T-cell (primary cell): ENCODE measurements at regions not wholly inside any gene's neighbourhood (a gene's known extent, or its start where the extent isn't known, plus 50 kb on each side); places are given as distances from the start of the nearest gene placed in this dataset.
"Not testable (repeated sequence)": the region's sequence is repeated elsewhere in the genome, so short reads cannot be mapped to it uniquely, and the experiment has no call there.

Experiments used
- ATAC-seq, 4 experiments: fragments of 200-7000 bp in 3 of 4; fragments of 150-1000 bp in 1 of 4; cut with Tn5 transposase; replicated peaks in 1 of 4; 1 replicate in 3 of 4; 2 replicates in 1 of 4; pipeline ENCODE4 v1.10.0; 2021; ENCODE audit warnings: moderate library complexity in 3 of 4, mild to moderate bottlenecking in 2 of 4, moderate number of reproducible peaks in 1 of 4
- CTCF ChIA-PET, 2 donors: fragments of 300-600 bp; sonication (Branson Sonifier 250); formaldehyde crosslinking; loops; one replicate each; lab custom pipeline; 2022; ENCODE audit warnings: antibody characterized with exemption in 2 of 2; lab: Charles Lee
- POLR2A ChIA-PET, 2 donors: fragments of 300-600 bp; sonication (Branson Sonifier 250); formaldehyde crosslinking; loops; one replicate each; lab custom pipeline; 2022; ENCODE audit warnings: antibody characterized with exemption in 2 of 2; lab: Charles Lee
- DNase-seq, 35 experiments: peaks; one replicate each; pipeline versions ENCODE4 v3.0.0 to v3.0.0-alpha.2; 2013 to 2023
- H3K27ac ChIP-seq: one replicate; pipeline ENCODE4 v1.5.1; 2013; ENCODE audit warnings: low read length
- H3K27me3 ChIP-seq, 2 experiments: replicated peaks in 1 of 2; 1 replicate in 1 of 2; 2 replicates in 1 of 2; pipeline versions ENCODE4 v1.6.1 to v1.7.0; 2013; ENCODE audit warnings: low read length in 1 of 2, mixed read lengths in 1 of 2; ENCODE audit not compliant: control insufficient read depth in 2 of 2, insufficient read depth in 2 of 2; ENCODE audit errors: extremely low read depth in 1 of 2
- H3K36me3 ChIP-seq, 2 donors: 1 replicate in 1 of 2; 2 replicates in 1 of 2; pipeline versions ENCODE4 v1.6.1 to v1.7.0; 2013; ENCODE audit warnings: low read length in 1 of 2; ENCODE audit not compliant: control insufficient read depth in 2 of 2, insufficient read depth in 1 of 2; ENCODE audit errors: extremely low read depth in 1 of 2
- H3K4me1 ChIP-seq, 2 experiments: 1 replicate in 1 of 2; 2 replicates in 1 of 2; pipeline versions ENCODE4 v1.6.1 to v1.7.0; 2013; ENCODE audit warnings: low read length in 2 of 2, mixed read lengths in 1 of 2; ENCODE audit not compliant: insufficient read depth in 2 of 2, control insufficient read depth in 1 of 2; ENCODE audit errors: extremely low read depth in 1 of 2
- H3K4me3 ChIP-seq, 2 donors: 1 replicate in 1 of 2; 2 replicates in 1 of 2; pipeline versions ENCODE4 v1.5.1 to v1.7.0; 2013; ENCODE audit warnings: mild to moderate bottlenecking in 2 of 2, low read length in 1 of 2, moderate library complexity in 1 of 2; ENCODE audit not compliant: control insufficient read depth in 1 of 2; ENCODE audit errors: extremely low read depth in 1 of 2
- H3K9me3 ChIP-seq: 2 replicates; pipeline ENCODE4 v1.7.0; 2013
- H3K27ac Mint-ChIP-seq, 2 donors: one replicate each; pipeline ENCODE4 v1.8.0; 2020 to 2021; ENCODE audit warnings: mild to moderate bottlenecking in 2 of 2, mixed read lengths in 2 of 2
- H3K27me3 Mint-ChIP-seq, 2 donors: one replicate each; pipeline ENCODE4 v1.8.0; 2021 to 2022; ENCODE audit warnings: mixed read lengths in 2 of 2
- H3K36me3 Mint-ChIP-seq: one replicate; pipeline ENCODE4 v1.8.0; 2021; ENCODE audit warnings: mixed read lengths
- H3K4me1 Mint-ChIP-seq, 3 donors: one replicate each; pipeline ENCODE4 v1.8.0; 2020 to 2022; ENCODE audit warnings: mixed read lengths in 3 of 3, mild to moderate bottlenecking in 1 of 3
- H3K4me3 Mint-ChIP-seq, 3 donors: one replicate each; pipeline ENCODE4 v1.8.0; 2020 to 2022; ENCODE audit warnings: mild to moderate bottlenecking in 3 of 3, mixed read lengths in 3 of 3, moderate library complexity in 3 of 3
- H3K9me3 Mint-ChIP-seq, 3 donors: one replicate each; pipeline ENCODE4 v1.8.0; 2020 to 2022; ENCODE audit warnings: mixed read lengths in 3 of 3
- WGBS: methylation state at CpG from one replicate; pipeline ENCODE4 v1.1.5; 2013; ENCODE audit warnings: missing lambda C conversion rate; ENCODE audit not compliant: insufficient coverage; 5-methylcytosine and 5-hydroxymethylcytosine counted together

DNA sequence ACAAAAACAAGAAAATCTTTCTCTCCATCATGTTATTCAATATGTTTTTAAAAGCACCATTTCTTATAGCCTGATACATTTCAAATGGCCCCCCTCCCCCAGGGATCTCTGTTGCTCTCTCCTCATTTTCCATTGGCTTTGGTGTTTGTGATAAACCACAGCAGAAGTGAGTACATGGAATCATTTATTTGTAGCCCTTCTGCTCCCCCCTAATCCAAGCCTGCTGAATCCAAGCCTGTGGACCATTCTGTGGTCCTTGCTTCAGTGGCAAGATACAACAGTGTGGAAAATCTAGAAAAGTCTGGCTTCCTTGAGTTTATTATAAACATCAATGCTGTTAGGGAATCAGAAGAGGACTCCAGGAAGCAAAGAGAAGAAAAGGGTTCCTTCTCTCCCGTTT is 737.2 kb upstream of the TPTE start:
- ATAC-seq, H3K36me3 ChIP-seq, H3K27ac Mint-ChIP-seq, H3K4me3 ChIP-seq, H3K4me1 ChIP-seq, H3K27me3 Mint-ChIP-seq, H3K4me1 Mint-ChIP-seq, POLR2A ChIA-PET, H3K27ac ChIP-seq, H3K36me3 Mint-ChIP-seq, DNase-seq, H3K9me3 ChIP-seq, CTCF ChIA-PET, H3K4me3 Mint-ChIP-seq, H3K27me3 ChIP-seq: not testable (repeated sequence)
- H3K9me3 Mint-ChIP-seq: peaks cover 42 to 55% (median 48%) of the 10 kb centered on the region in 3 donors
- 20% methylated on average over 1 of the region's 1 CpG for WGBS

DNA sequence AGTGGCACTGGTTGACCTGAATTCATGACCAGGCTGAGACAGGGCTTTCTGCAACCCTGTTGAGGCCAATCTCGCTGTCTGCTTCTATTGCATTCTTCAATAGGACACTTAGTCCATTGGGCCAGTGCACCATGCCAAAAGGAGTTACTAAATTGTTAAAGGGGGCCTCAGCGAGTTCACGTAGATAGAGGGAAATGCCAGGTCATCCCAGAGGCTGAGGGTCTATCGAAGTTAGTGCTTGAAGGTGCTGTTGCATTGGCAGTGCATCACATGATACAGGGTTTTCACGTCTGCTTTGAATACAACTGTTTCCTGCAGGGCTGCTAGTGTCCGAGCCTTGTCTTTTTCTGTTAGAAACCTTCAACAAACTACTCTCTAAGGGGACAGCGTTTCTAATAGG is 735.3 kb upstream of the TPTE start:
- peaks cover 44 to 52% (median 49%) of the 10 kb centered on the region in 3 donors for H3K9me3 Mint-ChIP-seq
- DNase-seq, CTCF ChIA-PET, ATAC-seq, H3K36me3 Mint-ChIP-seq, H3K27ac Mint-ChIP-seq, H3K27me3 Mint-ChIP-seq, H3K9me3 ChIP-seq, H3K27me3 ChIP-seq, H3K27ac ChIP-seq, H3K4me3 ChIP-seq, H3K4me1 Mint-ChIP-seq, H3K4me1 ChIP-seq, H3K36me3 ChIP-seq, POLR2A ChIA-PET, H3K4me3 Mint-ChIP-seq: not testable (repeated sequence)
- WGBS: 57% methylated on average over 4 of the region's 7 CpGs

GRCh38 chr21:9788281-9788680 is 733.1 kb upstream of the TPTE start:
- POLR2A ChIA-PET, ATAC-seq, H3K27me3 Mint-ChIP-seq, H3K36me3 Mint-ChIP-seq, H3K36me3 ChIP-seq, H3K27ac Mint-ChIP-seq, H3K27me3 ChIP-seq, H3K4me3 ChIP-seq, H3K4me3 Mint-ChIP-seq, H3K27ac ChIP-seq, H3K4me1 ChIP-seq, H3K9me3 ChIP-seq, DNase-seq, H3K4me1 Mint-ChIP-seq, CTCF ChIA-PET: not testable (repeated sequence)
- H3K9me3 Mint-ChIP-seq: peaks cover 36 to 52% (median 48%) of the 10 kb centered on the region in 3 donors
- 30% methylated on average over 2 of the region's 5 CpGs for WGBS

- H3K4me3 Mint-ChIP-seq, H3K27me3 ChIP-seq, H3K4me1 ChIP-seq, H3K27ac ChIP-seq, POLR2A ChIA-PET, ATAC-seq, H3K9me3 ChIP-seq, H3K27ac Mint-ChIP-seq, H3K4me3 ChIP-seq, CTCF ChIA-PET, H3K36me3 Mint-ChIP-seq, DNase-seq, H3K27me3 Mint-ChIP-seq, H3K36me3 ChIP-seq, H3K4me1 Mint-ChIP-seq: not testable (repeated sequence)
- peaks cover 44 to 55% (median 53%) of the 10 kb centered on the region in 3 donors for H3K9me3 Mint-ChIP-seq
- 81% methylated on average over 4 of the region's 6 CpGs for WGBS
Measured at GRCh38 chr21:9790354-9790753, 731.0 kb upstream of the TPTE start.

DNA sequence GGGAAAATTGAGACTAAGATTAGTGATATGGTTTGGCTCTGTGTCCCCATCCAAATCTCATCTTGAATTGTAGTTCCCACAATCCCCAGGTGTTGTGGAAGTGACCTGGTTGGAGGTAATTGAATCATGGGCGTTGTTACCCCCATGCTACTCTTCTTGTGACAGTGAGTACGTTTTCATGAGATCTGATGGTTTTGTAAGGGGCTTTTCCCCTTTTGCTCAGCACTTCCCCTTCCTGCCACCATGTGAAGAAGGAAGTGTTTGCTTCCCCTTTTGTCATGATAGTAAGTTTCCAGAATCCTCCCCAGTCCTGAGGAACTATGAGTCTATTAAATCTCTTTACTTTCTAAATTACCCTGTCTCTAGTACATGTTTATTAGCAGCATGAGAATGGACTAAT is 729.9 kb upstream of the TPTE start:
- ATAC-seq, H3K27ac Mint-ChIP-seq, H3K36me3 ChIP-seq, H3K36me3 Mint-ChIP-seq, H3K9me3 ChIP-seq, POLR2A ChIA-PET, H3K4me3 Mint-ChIP-seq, H3K4me1 Mint-ChIP-seq, H3K27me3 Mint-ChIP-seq, H3K4me3 ChIP-seq, DNase-seq, H3K4me1 ChIP-seq, H3K27ac ChIP-seq, H3K27me3 ChIP-seq, CTCF ChIA-PET: not testable (repeated sequence)
- no CpG with 5 or more reads among the region's 2 CpGs for WGBS
- H3K9me3 Mint-ChIP-seq: peaks cover 44 to 59% (median 51%) of the 10 kb centered on the region in 3 donors

GRCh38 chr21:9795291-9795690 is 726.1 kb upstream of the TPTE start:
- H3K4me1 ChIP-seq, H3K36me3 ChIP-seq, DNase-seq, H3K9me3 ChIP-seq, POLR2A ChIA-PET, CTCF ChIA-PET, H3K27ac Mint-ChIP-seq, H3K36me3 Mint-ChIP-seq, H3K27me3 Mint-ChIP-seq, ATAC-seq, H3K4me3 Mint-ChIP-seq, H3K4me1 Mint-ChIP-seq, H3K27me3 ChIP-seq, H3K4me3 ChIP-seq, H3K27ac ChIP-seq: not testable (repeated sequence)
- H3K9me3 Mint-ChIP-seq: peaks cover 22 to 43% (median 33%) of the 10 kb centered on the region in 3 donors
- WGBS: 47% methylated on average over 3 of the region's 4 CpGs

GRCh38 chr21:9796293-9796692 is 725.1 kb upstream of the TPTE start:
- H3K27ac Mint-ChIP-seq, H3K36me3 ChIP-seq, H3K4me1 ChIP-seq, CTCF ChIA-PET, H3K27me3 Mint-ChIP-seq, POLR2A ChIA-PET, H3K27ac ChIP-seq, H3K27me3 ChIP-seq, H3K9me3 ChIP-seq, H3K4me1 Mint-ChIP-seq, ATAC-seq, H3K4me3 Mint-ChIP-seq, DNase-seq, H3K36me3 Mint-ChIP-seq, H3K4me3 ChIP-seq: not testable (repeated sequence)
- H3K9me3 Mint-ChIP-seq: peaks cover 22 to 40% (median 32%) of the 10 kb centered on the region in 3 donors
